COLO829 (cell line): ENCODE measurements at regions not wholly inside any gene's neighbourhood (a gene's known extent, or its start where the extent isn't known, plus 50 kb on each side); places are given as distances from the start of the nearest gene placed in this dataset.
A peak's percentile ranks its signal among the peaks of the same experiment; 100 is the strongest.
"Not testable (repeated sequence)": the region's sequence is repeated elsewhere in the genome, so short reads cannot be mapped to it uniquely, and the experiment has no call there.

Experiments used
- DNase-seq: peaks from one replicate; pipeline ENCODE4 v3.0.0; 2012; ENCODE audit warnings: low spot score

- no peak for DNase-seq
These were observed 1650.5 kb upstream of the LRRTM3 start for GRCh38 chr10:65275296-65275695.

GRCh38 chr10:65284495-65285041, 1641.3 kb upstream of the LRRTM3 start:
- no peak for DNase-seq

GRCh38 chr10:65285726-65286125, 1640.1 kb upstream of the LRRTM3 start:
- not testable (repeated sequence) for DNase-seq

GRCh38 chr10:65291286-65291685, 1634.5 kb upstream of the LRRTM3 start:
- no peak for DNase-seq

- no peak for DNase-seq
These were observed 1633.3 kb upstream of the LRRTM3 start for GRCh38 chr10:65292551-65292950.

GRCh38 chr10:65294329-65294728, 1631.5 kb upstream of the LRRTM3 start:
- DNase-seq, result peak; percentile 31

GRCh38 chr10:65301181-65301580, 1624.7 kb upstream of the LRRTM3 start:
- DNase-seq, result no peak

GRCh38 chr10:65306201-65306600, 1619.6 kb upstream of the LRRTM3 start:
- DNase-seq, result no peak

- no peak for DNase-seq
These were observed 1613.0 kb upstream of the LRRTM3 start for GRCh38 chr10:65312876-65313275.

- no peak for DNase-seq
These were observed 1612.4 kb upstream of the LRRTM3 start for GRCh38 chr10:65313406-65313805.

GRCh38 chr10:65314253-65314652, 1611.6 kb upstream of the LRRTM3 start:
- DNase-seq, result no peak

GRCh38 chr10:65319493-65319892, 1606.3 kb upstream of the LRRTM3 start:
- no peak for DNase-seq

- no peak for DNase-seq
These were observed 1605.4 kb upstream of the LRRTM3 start for GRCh38 chr10:65320236-65321026.

- DNase-seq, result no peak
These were observed 1602.0 kb upstream of the LRRTM3 start for GRCh38 chr10:65323802-65324201.

GRCh38 chr10:65325913-65326312, 1599.9 kb upstream of the LRRTM3 start:
- DNase-seq, result no peak

- DNase-seq, result no peak
These were observed 1597.3 kb upstream of the LRRTM3 start for GRCh38 chr10:65328486-65328885.

- DNase-seq, result no peak
These were observed 1590.5 kb upstream of the LRRTM3 start for GRCh38 chr10:65335311-65335710.

GRCh38 chr10:65340340-65340739, 1585.5 kb upstream of the LRRTM3 start:
- DNase-seq, result no peak

GRCh38 chr10:65341323-65341925, 1584.4 kb upstream of the LRRTM3 start:
- peak; percentile 40 for DNase-seq

- DNase-seq, result no peak
These were observed 1583.6 kb upstream of the LRRTM3 start for GRCh38 chr10:65342245-65342644.

GRCh38 chr10:65346466-65346865, 1579.4 kb upstream of the LRRTM3 start:
- DNase-seq, result no peak

- DNase-seq, result no peak
These were observed 1577.2 kb upstream of the LRRTM3 start for GRCh38 chr10:65348637-65349036.

GRCh38 chr10:65350611-65351010, 1575.2 kb upstream of the LRRTM3 start:
- no peak for DNase-seq
